Endothelial cell of umbilical vein (primary cell): ENCODE measurements at regions not wholly inside any gene's neighbourhood (a gene's known extent, or its start where the extent isn't known, plus 50 kb on each side); places are given as distances from the start of the nearest gene placed in this dataset.

Experiments
- BruUV-seq: library from RNA; stranded (reverse); fragments of 400-500 nt; replicated peaks from 2 replicates; lab custom pipeline; 2021; lab: Mats Ljungman, UMichigan
- CTCF ChIA-PET: fragments of 300-600, 350-600 bp; sonication (Branson Sonifier 250); formaldehyde crosslinking; loops from one replicate; lab custom pipeline; 2021; ENCODE audit warnings: antibody characterized with exemption, inconsistent platforms; lab: Charles Lee
- POLR2A ChIA-PET: fragments of 300-600, 350-600 bp; sonication (Branson Sonifier 250); formaldehyde crosslinking; loops from one replicate; lab custom pipeline; 2021; ENCODE audit warnings: antibody characterized with exemption, inconsistent platforms; lab: Charles Lee
- DNase-seq: peaks from one replicate; pipeline ENCODE4 v3.0.0-alpha.2; 2011; ENCODE audit warnings: low read depth, low spot score
- FAIRE-seq: peaks from 2 replicates; lab custom pipeline; 2011; peaks lifted over from hg19 to GRCh38; lab: Jason Lieb, UNC
- H2AFZ ChIP-seq: 2 replicates; pipeline ENCODE4 v1.6.0; 2012; ENCODE audit warnings: low read depth, low read length, control low read depth, inconsistent platforms
- H3K27ac ChIP-seq: 2 replicates; pipeline ENCODE4 v1.5.1; 2011; ENCODE audit warnings: low read depth, mild to moderate bottlenecking, control low read depth, low read length, moderate library complexity; ENCODE audit not compliant: insufficient read depth
- H3K27me3 ChIP-seq, 2 experiments: 2 replicates each; pipeline versions ENCODE4 v1.6.0 to v1.6.1; 2011; ENCODE audit warnings: low read length in 2 of 2, mixed read lengths in 1 of 2; ENCODE audit not compliant: control insufficient read depth in 2 of 2, insufficient read depth in 2 of 2
- H3K36me3 ChIP-seq, 2 experiments: 2 replicates in 1 of 2; 3 replicates in 1 of 2; pipeline ENCODE4 v1.5.1; 2011; ENCODE audit warnings: low read length in 2 of 2, mild to moderate bottlenecking in 1 of 2, moderate library complexity in 1 of 2; ENCODE audit not compliant: control insufficient read depth in 2 of 2, insufficient read depth in 2 of 2; ENCODE audit errors: extremely low read depth in 1 of 2
- H3K4me1 ChIP-seq: 3 replicates; pipeline ENCODE4 v1.5.1; 2011; ENCODE audit warnings: mild to moderate bottlenecking, low read length; ENCODE audit not compliant: control insufficient read depth, insufficient read depth; ENCODE audit errors: extremely low read depth
- H3K4me2 ChIP-seq: 2 replicates; pipeline ENCODE4 v1.6.1; 2011; ENCODE audit warnings: low read length, control low read depth, mixed read lengths; ENCODE audit not compliant: insufficient read depth
- H3K4me3 ChIP-seq, 3 experiments: fragments of 200-600 bp in 1 of 3; sonication (generic), shearing (Covaris generic) in 1 of 3; replicated peaks in 1 of 3; 2 replicates each; pipeline ENCODE4 v1.5.1; 2011 to 2016; ENCODE audit warnings: control low read depth in 3 of 3, low read length in 3 of 3, mild to moderate bottlenecking in 2 of 3, inconsistent platforms in 1 of 3, low read depth in 1 of 3, moderate library complexity in 1 of 3; ENCODE audit not compliant: insufficient read depth in 1 of 3
- H3K79me2 ChIP-seq: 2 replicates; pipeline ENCODE4 v1.6.0; 2012; ENCODE audit warnings: low read length, inconsistent platforms; ENCODE audit not compliant: control insufficient read depth, insufficient read depth
- H3K9ac ChIP-seq: replicated peaks from 2 replicates; pipeline ENCODE3; 2011; ENCODE audit warnings: low read length, control low read depth; ENCODE audit not compliant: insufficient read depth; ENCODE audit errors: extremely low read depth
- H3K9me1 ChIP-seq: replicated peaks from 3 replicates; pipeline ENCODE4 v1.6.0; 2011; ENCODE audit warnings: mild to moderate bottlenecking, low read length; ENCODE audit not compliant: control insufficient read depth, insufficient read depth; ENCODE audit errors: extremely low read depth
- H3K9me3 ChIP-seq: replicated peaks from 2 replicates; pipeline ENCODE4 v1.5.1; 2012; ENCODE audit warnings: low read length, inconsistent platforms; ENCODE audit not compliant: control insufficient read depth, insufficient read depth
- H4K20me1 ChIP-seq: replicated peaks from 2 replicates; pipeline ENCODE3; 2011; ENCODE audit warnings: mild to moderate bottlenecking, low read length; ENCODE audit not compliant: control insufficient read depth, insufficient read depth; ENCODE audit errors: extremely low read depth
- CTCF ChIP-seq, 2 donors: IDR thresholded peaks; 1 replicate in 1 of 2; 2 replicates in 1 of 2; pipeline ENCODE4 v1.5.1; 2011; ENCODE audit warnings: low read length in 2 of 2, mild to moderate bottlenecking in 2 of 2, moderate library complexity in 2 of 2, control low read depth in 1 of 2, inconsistent platforms in 1 of 2, low read depth in 1 of 2; ENCODE audit not compliant: insufficient read depth in 1 of 2; ENCODE audit errors: extremely low read depth in 1 of 2
- EZH2 ChIP-seq: IDR thresholded peaks from 2 replicates; pipeline ENCODE4 v1.6.1; 2012; ENCODE audit warnings: borderline replicate concordance, low read depth, mild to moderate bottlenecking, moderate library complexity, low read length, inconsistent platforms; ENCODE audit not compliant: severe bottlenecking
- FOS ChIP-seq: IDR thresholded peaks from 2 replicates; pipeline ENCODE4 v1.6.1; 2011; ENCODE audit warnings: mild to moderate bottlenecking, low read length, moderate library complexity, borderline replicate concordance; ENCODE audit not compliant: insufficient read depth
- GATA2 ChIP-seq: IDR thresholded peaks from 2 replicates; pipeline ENCODE4 v1.7.0; 2011; ENCODE audit warnings: low read depth, mild to moderate bottlenecking, moderate library complexity, mixed read lengths, low read length; ENCODE audit not compliant: insufficient read length, insufficient read depth
- JUN ChIP-seq: IDR thresholded peaks from 2 replicates; pipeline ENCODE4 v1.6.1; 2011; ENCODE audit warnings: borderline replicate concordance, low read depth; ENCODE audit not compliant: insufficient read length, insufficient read depth
- MAX ChIP-seq: IDR thresholded peaks from 2 replicates; pipeline ENCODE4 v1.6.1; 2011; ENCODE audit not compliant: insufficient read depth, insufficient read length
- MYC ChIP-seq: IDR thresholded peaks from one replicate; pipeline ENCODE4 v1.6.1; 2011; ENCODE audit warnings: mild to moderate bottlenecking, low read depth, low read length
- POLR2A ChIP-seq: IDR thresholded peaks from 2 replicates; pipeline ENCODE4 v1.6.1; 2012; ENCODE audit warnings: low read depth, mild to moderate bottlenecking, control low read depth, low read length
- POLR2AphosphoS5 ChIP-seq: IDR thresholded peaks from 2 replicates; pipeline ENCODE4 v1.6.1; 2012; ENCODE audit warnings: low read depth, mild to moderate bottlenecking, control low read depth, low read length, moderate library complexity; ENCODE audit not compliant: insufficient read depth
- dilution Hi-C: fragments of 300-500 bp; cut with MboI; formaldehyde crosslinking; loops from one replicate; pipeline ENCODE4 v1.15.0; 2019; ENCODE audit warnings: low sequenced_read_pairs; ENCODE audit not compliant: extremely low pct_ligation_motif_present
- intact Hi-C: fragments of 100-400 bp; cut with micrococcal nuclease; formaldehyde crosslinking; loops from one replicate; pipeline ENCODE4 v1.10.0; 2022

DNA sequence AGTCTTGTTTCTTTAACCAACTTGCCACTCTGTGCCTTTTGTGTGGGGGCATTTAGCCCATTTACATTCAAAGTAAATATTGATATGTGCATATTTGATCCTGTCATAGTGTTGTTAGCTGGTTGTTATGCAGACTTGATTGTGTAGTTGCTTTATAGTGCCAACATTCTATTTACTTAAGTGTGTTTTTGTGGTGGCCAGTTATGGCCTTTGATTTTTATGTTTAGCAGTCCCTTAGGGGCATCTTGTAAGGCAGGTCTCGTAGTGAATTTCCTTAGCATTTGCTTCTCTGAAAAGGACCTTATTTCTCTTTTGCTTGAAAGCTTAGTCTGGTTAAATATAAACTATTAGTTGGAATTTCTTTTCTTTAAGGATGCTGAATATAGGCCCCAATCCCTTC lies 282.8 kb upstream of the NECTIN3 start:
- Histone ChIP-seq H3K9ac (no peak overlapping the region), H3K4me3 (no peak overlapping the region), H3K27me3 (no peaks in the 10 kb centered on the region), H3K9me3 (no peaks in the 10 kb centered on the region), H3K9me1 (no peaks in the 10 kb centered on the region), H3K4me2 (no peak overlapping the region), H3K36me3 (no peaks in the 10 kb centered on the region), H4K20me1 (no peaks in the 10 kb centered on the region), H3K4me1 (no peaks in the 10 kb centered on the region), H3K79me2 (no peaks in the 10 kb centered on the region), H2AFZ (no peak overlapping the region), H3K27ac (no peak overlapping the region)
- ChIA-PET POLR2A (no interaction called here), CTCF (interaction anchor here (1.2 kb wide), 1 partner anchor 10 kb away, joined by 5 read pairs; no protein-coding TSS in a partner anchor)
- DNase-seq (no peak), FAIRE-seq (no peak)
- intact Hi-C loops: no loop called here
- dilution Hi-C loops: no loop called here
- BruUV-seq: no TSS peak
- TF ChIP-seq EZH2: no peak
- TF ChIP-seq CTCF (IDR thresholded peaks at IDR 0.05; ENCODE audit: extremely low read depth in 1 of 2, insufficient read depth in 1 of 2, low read depth in 1 of 2, low read length in 2 of 2): no peak
- no peak for TF ChIP-seq FOS
- no peak for TF ChIP-seq MYC
- no peak for TF ChIP-seq POLR2AphosphoS5
- TF ChIP-seq GATA2: no peak
- no peak for TF ChIP-seq JUN
- TF ChIP-seq MAX: no peak
- TF ChIP-seq POLR2A: no peak
